ENCODE measurements at regions not wholly inside any gene's neighbourhood (a gene's known extent, or its start where the extent isn't known, plus 50 kb on each side); places are given as distances from the start of the nearest gene placed in this dataset.
"Not testable (repeated sequence)": the region's sequence is repeated elsewhere in the genome, so short reads cannot be mapped to it uniquely, and the experiment has no call there.

DNA sequence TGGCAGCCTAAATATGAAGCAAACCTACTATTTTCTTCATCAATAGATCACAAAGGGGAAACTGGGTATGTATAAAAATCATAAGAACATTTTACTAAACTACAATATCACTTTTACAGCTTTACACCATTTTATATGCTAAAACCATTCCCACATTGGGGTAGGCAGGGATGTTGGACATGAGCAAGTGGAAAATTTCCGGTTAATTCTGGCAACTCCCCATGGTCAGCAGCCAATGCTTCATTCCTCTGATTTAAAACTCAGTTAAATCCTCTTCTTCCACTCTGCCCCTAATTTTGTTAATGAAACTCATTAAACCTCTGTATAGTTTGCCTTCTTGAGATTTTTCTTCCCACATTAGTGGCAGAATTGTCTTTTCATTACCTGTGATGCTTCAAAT is 552.5 kb upstream of the NECTIN3 start:
- Histone ChIP-seq H3K9me3 (ENCODE audit: severe bottlenecking) (no peaks in the 10 kb centered on the region), H3K4me3 (ENCODE audit: low read depth, low read length) (no peak overlapping the region), H3K27me3 (ENCODE audit: insufficient read depth, low read depth, severe bottlenecking) (no peaks in the 10 kb centered on the region), H3K27ac (no peak overlapping the region), H3K36me3 (no peaks in the 10 kb centered on the region)
- TF ChIP-seq, protein P1, sequence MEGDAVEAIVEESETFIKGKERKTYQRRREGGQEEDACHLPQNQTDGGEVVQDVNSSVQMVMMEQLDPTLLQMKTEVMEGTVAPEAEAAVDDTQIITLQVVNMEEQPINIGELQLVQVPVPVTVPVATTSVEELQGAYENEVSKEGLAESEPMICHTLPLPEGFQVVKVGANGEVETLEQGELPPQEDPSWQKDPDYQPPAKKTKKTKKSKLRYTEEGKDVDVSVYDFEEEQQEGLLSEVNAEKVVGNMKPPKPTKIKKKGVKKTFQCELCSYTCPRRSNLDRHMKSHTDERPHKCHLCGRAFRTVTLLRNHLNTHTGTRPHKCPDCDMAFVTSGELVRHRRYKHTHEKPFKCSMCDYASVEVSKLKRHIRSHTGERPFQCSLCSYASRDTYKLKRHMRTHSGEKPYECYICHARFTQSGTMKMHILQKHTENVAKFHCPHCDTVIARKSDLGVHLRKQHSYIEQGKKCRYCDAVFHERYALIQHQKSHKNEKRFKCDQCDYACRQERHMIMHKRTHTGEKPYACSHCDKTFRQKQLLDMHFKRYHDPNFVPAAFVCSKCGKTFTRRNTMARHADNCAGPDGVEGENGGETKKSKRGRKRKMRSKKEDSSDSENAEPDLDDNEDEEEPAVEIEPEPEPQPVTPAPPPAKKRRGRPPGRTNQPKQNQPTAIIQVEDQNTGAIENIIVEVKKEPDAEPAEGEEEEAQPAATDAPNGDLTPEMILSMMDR (IDR thresholded peaks at IDR 0.05; ENCODE audit: low read depth, low read length): no peak
- DNase-seq: no peak

DNA sequence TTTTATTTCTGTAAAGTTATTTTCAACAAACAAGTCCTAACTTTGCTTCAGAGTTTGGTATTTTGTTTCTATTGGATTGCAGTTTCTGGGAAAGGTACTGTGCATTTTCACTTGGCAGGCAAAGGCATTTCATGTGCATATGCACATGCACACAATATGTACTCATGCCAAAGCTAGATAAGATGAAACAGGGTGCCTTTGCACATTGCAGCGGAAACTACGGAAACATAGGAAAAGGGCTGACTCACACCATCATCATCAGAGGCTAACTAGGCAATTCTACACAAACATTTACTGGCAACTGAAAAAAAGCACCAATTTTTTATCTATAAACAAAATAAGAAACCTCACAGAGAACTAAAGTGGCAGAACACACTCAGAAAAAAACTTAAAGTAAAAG is 550.6 kb upstream of the NECTIN3 start:
- Histone ChIP-seq H3K36me3 (no peaks in the 10 kb centered on the region), H3K9me3 (ENCODE audit: severe bottlenecking) (no peaks in the 10 kb centered on the region), H3K27ac (no peak overlapping the region), H3K27me3 (ENCODE audit: insufficient read depth, low read depth, severe bottlenecking) (no peaks in the 10 kb centered on the region), H3K4me3 (ENCODE audit: low read depth, low read length) (no peak overlapping the region)
- DNase-seq: no peak
- TF ChIP-seq, protein P1 (IDR thresholded peaks at IDR 0.05; ENCODE audit: low read depth, low read length): no peak

DNA sequence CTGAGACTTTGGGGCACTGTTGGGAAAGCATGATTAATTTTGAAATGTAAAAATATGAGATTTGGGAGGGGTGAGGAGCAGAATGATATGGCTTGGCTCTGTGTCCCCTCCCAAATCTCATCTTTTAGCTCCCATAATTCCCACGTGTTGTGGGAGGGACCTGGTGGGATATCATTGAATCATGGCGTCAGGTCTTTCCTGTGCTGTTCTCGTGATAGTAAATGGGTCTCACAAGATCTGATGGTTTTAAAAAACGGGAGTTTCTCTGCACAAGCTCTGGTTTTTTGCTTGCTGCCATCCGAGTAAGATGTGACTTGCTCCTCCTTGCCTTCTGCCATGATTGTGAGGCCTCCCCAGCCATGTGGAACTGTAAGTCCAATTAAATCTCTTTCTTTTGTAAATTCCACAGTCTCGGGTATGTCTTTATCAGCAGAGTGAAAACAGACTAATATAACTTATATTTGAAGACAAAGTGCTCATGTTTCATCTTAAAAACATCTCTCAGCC is 546.0 kb upstream of the NECTIN3 start:
- H3K36me3 ChIP-seq; H3K27ac ChIP-seq; H3K27me3 ChIP-seq (ENCODE audit: insufficient read depth, low read depth, severe bottlenecking); H3K4me3 ChIP-seq (ENCODE audit: low read depth, low read length); H3K9me3 ChIP-seq (ENCODE audit: severe bottlenecking); DNase-seq: not testable (repeated sequence)

DNA sequence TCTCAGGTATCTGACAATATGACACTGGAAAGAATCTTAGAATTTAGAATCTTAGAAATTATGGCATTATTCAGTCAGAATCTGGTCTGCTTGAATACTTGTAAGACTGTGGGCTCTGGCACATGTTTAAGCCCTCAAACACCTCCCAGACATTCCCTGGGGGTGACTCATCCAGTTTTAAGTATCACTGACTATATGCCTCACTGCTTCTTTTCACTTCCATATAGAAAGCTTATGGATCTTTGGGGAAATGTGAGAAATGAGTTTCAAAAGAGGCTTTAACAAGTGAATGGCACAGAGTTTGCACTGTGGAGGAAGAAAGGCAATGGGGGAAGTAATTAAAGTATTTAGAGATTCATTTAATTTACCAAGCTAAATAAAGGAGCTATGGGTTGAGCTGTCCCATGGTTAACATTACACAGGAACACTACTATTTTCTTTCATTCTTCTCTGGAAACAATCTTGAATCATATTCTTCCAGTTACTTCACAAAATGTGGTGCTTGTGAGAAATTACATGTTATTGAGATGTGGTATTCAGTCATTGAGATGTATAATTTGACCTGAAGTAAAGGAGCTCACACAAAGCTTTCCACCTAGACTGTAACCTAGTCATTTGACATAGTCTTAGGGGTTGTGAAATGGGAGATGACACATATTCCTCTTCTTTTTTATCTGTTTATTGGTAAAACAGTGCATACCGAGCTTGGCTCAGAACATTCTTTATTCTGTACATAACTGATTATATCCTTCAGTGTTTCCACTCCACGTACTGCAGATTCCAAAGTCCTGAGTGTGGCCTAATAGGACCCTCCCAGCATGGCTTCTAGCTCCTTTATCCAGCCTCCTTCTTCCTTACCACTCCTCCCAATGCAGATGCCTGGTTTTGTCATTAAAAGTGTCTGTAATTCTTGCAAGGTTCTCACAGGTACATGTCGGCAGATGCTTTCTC is 544.6 kb upstream of the NECTIN3 start:
- no peaks in the 10 kb centered on the region for H3K9me3 ChIP-seq (ENCODE audit: severe bottlenecking)
- H3K27ac ChIP-seq: no peak overlapping the region
- no peaks in the 10 kb centered on the region for H3K36me3 ChIP-seq
- TF ChIP-seq, protein P1 (IDR thresholded peaks at IDR 0.05; ENCODE audit: low read depth, low read length): no peak
- H3K4me3 ChIP-seq (ENCODE audit: low read depth, low read length): no peak overlapping the region
- H3K27me3 ChIP-seq (ENCODE audit: insufficient read depth, low read depth, severe bottlenecking): no peaks in the 10 kb centered on the region
- DNase-seq: no peak

DNA sequence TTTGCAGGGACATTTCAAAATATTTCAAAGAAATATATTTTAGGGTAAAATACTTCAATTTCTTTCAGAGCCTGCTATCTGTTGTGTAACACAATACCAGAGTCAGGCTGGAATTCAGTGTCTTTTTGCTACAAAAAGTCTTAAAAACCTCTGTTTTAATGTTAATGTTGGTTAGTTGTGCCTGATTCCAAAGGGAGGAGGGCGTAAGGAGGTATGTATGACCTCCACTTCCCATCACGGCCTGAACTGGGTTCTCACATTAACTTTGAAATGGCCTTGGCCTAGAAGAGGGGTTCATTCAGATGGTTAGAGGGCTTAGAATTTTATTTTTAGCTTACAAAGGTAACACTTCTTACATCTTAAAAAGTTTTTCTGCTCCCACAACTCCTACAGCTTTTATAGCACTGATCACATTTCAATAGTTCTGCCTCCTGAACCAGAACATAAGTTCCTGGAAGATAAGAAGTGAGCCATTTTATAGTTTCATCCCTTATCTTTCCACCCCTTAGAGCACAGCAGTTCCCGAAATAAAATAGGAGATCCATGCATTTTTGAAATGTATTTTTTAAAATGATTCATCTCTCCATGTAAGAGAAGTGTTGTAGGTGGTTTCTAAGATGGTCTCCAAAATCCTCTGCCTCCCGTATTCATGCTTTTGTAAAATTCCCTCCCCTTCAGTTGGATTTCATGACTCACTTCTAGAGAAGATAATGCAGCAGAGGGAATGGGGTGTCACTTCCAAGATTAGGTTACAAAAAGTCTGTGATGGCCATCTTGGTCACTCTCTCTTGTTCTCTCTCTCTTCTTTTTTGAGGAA is 543.1 kb upstream of the NECTIN3 start:
- TF ChIP-seq, protein P1 (IDR thresholded peaks at IDR 0.05; ENCODE audit: low read depth, low read length): no peak
- H3K27ac ChIP-seq: no peak overlapping the region
- no peaks in the 10 kb centered on the region for H3K27me3 ChIP-seq (ENCODE audit: insufficient read depth, low read depth, severe bottlenecking)
- H3K4me3 ChIP-seq (ENCODE audit: low read depth, low read length): no peak overlapping the region
- no peaks in the 10 kb centered on the region for H3K36me3 ChIP-seq
- H3K9me3 ChIP-seq (ENCODE audit: severe bottlenecking): no peaks in the 10 kb centered on the region
- no peak for DNase-seq

DNA sequence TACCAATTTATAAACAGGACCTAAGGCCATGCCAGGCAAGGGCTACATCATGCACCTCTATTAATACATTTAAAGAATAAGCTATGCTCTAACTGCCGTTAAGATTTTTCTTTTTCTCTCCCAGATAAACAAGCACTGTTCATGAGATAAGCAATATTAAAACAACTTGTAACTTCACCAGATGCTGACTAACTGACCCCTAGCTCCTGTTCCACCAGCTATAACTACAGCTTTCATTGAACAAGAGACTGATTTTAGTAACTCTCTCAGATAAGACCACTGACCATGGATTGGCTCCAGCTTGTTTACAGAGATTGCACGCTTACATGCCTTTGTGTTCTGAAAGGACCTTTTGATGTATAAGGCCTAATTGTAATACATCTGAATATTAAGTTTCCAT is 540.7 kb upstream of the NECTIN3 start:
- H3K4me3 ChIP-seq (ENCODE audit: low read depth, low read length): no peak overlapping the region

More for the DNA sequence above, 540.7 kb upstream of the NECTIN3 start:
- no peak for DNase-seq
- Histone ChIP-seq H3K36me3 (no peaks in the 10 kb centered on the region), H3K27me3 (ENCODE audit: insufficient read depth, low read depth, severe bottlenecking) (no peaks in the 10 kb centered on the region), H3K27ac (no peak overlapping the region), H3K9me3 (ENCODE audit: severe bottlenecking) (no peaks in the 10 kb centered on the region)
- TF ChIP-seq, protein P1 (IDR thresholded peaks at IDR 0.05; ENCODE audit: low read depth, low read length): no peak

All from WERI-Rb-1 (cell line).